Gastrocnemius medialis (tissue), 4 donors: ENCODE measurements at regions not wholly inside any gene's neighbourhood (a gene's known extent, or its start where the extent isn't known, plus 50 kb on each side); places are given as distances from the start of the nearest gene placed in this dataset.

Experiments used
- CTCF ChIP-seq, 5 experiments: fragments of 450-650 bp in 3 of 5; fragments of 200-600 bp in 2 of 5; sonication (generic) in 2 of 5; IDR thresholded peaks in 4 of 5; conservative IDR thresholded peaks in 1 of 5; 1 replicate in 4 of 5; 2 replicates in 1 of 5; pipeline ENCODE4 v1.5.1; 2016 to 2019; ENCODE audit warnings: antibody characterized with exemption in 5 of 5, mild to moderate bottlenecking in 3 of 5, moderate library complexity in 3 of 5
- POLR2A ChIP-seq, 2 donors: fragments of 450-650 bp; IDR thresholded peaks; one replicate each; pipeline ENCODE4 v1.6.1; 2017; ENCODE audit warnings: antibody characterized with exemption in 2 of 2, mild to moderate bottlenecking in 2 of 2, moderate library complexity in 2 of 2

GRCh38 chr13:34452831-34453230, 489.2 kb upstream of the NBEA start:
- no peak for TF ChIP-seq CTCF (IDR thresholded peaks at IDR 0.05 in 4 of 5, conservative IDR thresholded peaks at IDR 0.05 in 1 of 5)
- TF ChIP-seq POLR2A (IDR thresholded peaks at IDR 0.05), result no peak
